NCI-H748 (cell line): ENCODE measurements at regions not wholly inside any gene's neighbourhood (a gene's known extent, or its start where the extent isn't known, plus 50 kb on each side); places are given as distances from the start of the nearest gene placed in this dataset.

ENCODE experiments used
- DNase-seq: peaks from one replicate; lab custom pipeline; 2025; ENCODE audit not compliant: unreplicated experiment; lab: John Stamatoyannopoulos, UW

GRCh38 chr4:182971702-182972101 lies 54.5 kb upstream of the DCTD start:
- no peak for DNase-seq

- DNase-seq: peak; percentile 29
These were observed 52.6 kb upstream of the DCTD start for GRCh38 chr4:182969651-182970279.

DNA sequence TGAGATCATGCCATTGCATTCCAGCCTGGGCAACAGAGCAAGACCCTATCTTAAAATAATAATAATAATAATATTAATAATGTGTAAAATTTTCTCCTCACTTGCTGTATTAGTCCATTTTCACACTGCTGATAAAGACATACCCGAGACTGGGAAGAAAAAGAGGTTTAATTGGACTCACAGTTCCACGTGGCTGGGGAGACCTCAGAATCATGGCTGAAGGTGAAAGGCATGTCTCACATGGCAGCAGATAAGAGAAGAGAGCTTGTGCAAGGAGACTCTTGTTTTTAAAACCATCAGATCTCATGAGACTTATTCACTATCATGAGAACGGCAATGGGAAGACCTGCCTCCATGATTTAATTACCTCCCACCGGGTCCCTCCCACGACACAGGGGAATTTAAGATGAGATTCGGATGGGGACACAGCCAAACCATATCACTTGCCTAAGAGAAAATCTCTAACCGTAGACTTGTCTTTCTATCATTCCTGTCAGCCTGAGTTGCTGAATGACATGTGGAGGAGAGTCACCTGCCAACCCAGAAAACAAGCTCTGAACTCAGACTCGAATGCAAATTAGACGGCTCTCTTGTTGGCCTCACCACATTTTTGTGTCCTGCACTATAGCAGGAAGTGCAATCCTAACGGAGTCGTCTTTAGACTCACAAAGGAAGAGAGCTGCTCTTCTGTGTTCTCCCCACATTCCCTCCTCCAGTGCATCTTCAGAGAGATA lies 51.9 kb upstream of the DCTD start:
- no peak for DNase-seq

GRCh38 chr4:182967403-182967802 lies 50.2 kb upstream of the DCTD start:
- DNase-seq: no peak
